ENCODE measurements at regions not wholly inside any gene's neighbourhood (a gene's known extent, or its start where the extent isn't known, plus 50 kb on each side); places are given as distances from the start of the nearest gene placed in this dataset.

- DNase-seq (ENCODE audit: low read depth, low spot score) = no peak
These were observed 164.3 kb upstream of the ATP1B1 start for GRCh38 chr1:168942165-168942564.

GRCh38 chr1:168945870-168946269 lies 160.6 kb upstream of the ATP1B1 start:
- dilution Hi-C loops (cut with MboI; ENCODE audit: extremely low pct_ligation_motif_present, low sequenced_read_pairs) = no loop called here
- TF ChIP-seq EZH2 (IDR thresholded peaks at IDR 0.05; ENCODE audit: low read length) (no peak), CTCF (optimal IDR thresholded peaks at IDR 0.05 in 1 of 3, IDR thresholded peaks at IDR 0.05 in 1 of 3, conservative IDR thresholded peaks at IDR 0.05 in 1 of 3; ENCODE audit: extremely low read depth in 1 of 3, insufficient read depth in 2 of 3, low read length in 3 of 3) (no peak)

More at GRCh38 chr1:168942165-168942564, 164.3 kb upstream of the ATP1B1 start:
- Histone ChIP-seq H4K20me1 (ENCODE audit: control insufficient read depth, extremely low read depth, insufficient read depth, low read length) (no peaks in the 10 kb centered on the region), H2AFZ (ENCODE audit: control insufficient read depth, low read length) (no peak overlapping the region), H3K4me3 (ENCODE audit: control insufficient read depth in 2 of 3, extremely low read depth in 1 of 3, insufficient read depth in 2 of 3, low read depth in 1 of 3, low read length in 3 of 3) (no peak overlapping the region), H3K79me2 (ENCODE audit: control insufficient read depth, insufficient read depth, low read length) (no peaks in the 10 kb centered on the region), H3K27me3 (ENCODE audit: control insufficient read depth, extremely low read depth, insufficient read depth, low read length) (no peaks in the 10 kb centered on the region), H3K9ac (ENCODE audit: control insufficient read depth, extremely low read depth, insufficient read depth, low read length) (no peak overlapping the region), H3K36me3 (ENCODE audit: control insufficient read depth in 2 of 2, extremely low read depth in 1 of 2, insufficient read depth in 2 of 2, low read length in 2 of 2) (no peaks in the 10 kb centered on the region), H3K9me1 (ENCODE audit: control insufficient read depth, extremely low read depth, insufficient read depth, low read length) (no peaks in the 10 kb centered on the region), H3K27ac (ENCODE audit: control insufficient read depth, insufficient read depth, low read length) (no peak overlapping the region), H3K4me1 (ENCODE audit: control insufficient read depth, extremely low read depth, insufficient read depth, low read length) (no peaks in the 10 kb centered on the region), H3K9me3 (ENCODE audit: control insufficient read depth, low read depth, low read length) (no peaks in the 10 kb centered on the region), H3K4me2 (ENCODE audit: control insufficient read depth, extremely low read depth, insufficient read depth, low read depth, low read length) (no peak overlapping the region)
- dilution Hi-C loops (cut with MboI; ENCODE audit: extremely low pct_ligation_motif_present, low sequenced_read_pairs) = no loop called here
- no peak for TF ChIP-seq EZH2 (IDR thresholded peaks at IDR 0.05; ENCODE audit: low read length)
- no peak for TF ChIP-seq CTCF (optimal IDR thresholded peaks at IDR 0.05 in 1 of 3, IDR thresholded peaks at IDR 0.05 in 1 of 3, conservative IDR thresholded peaks at IDR 0.05 in 1 of 3; ENCODE audit: extremely low read depth in 1 of 3, insufficient read depth in 2 of 3, low read length in 3 of 3)
- no peak for FAIRE-seq

More at GRCh38 chr1:168945870-168946269, 160.6 kb upstream of the ATP1B1 start:
- H3K9ac ChIP-seq (ENCODE audit: control insufficient read depth, extremely low read depth, insufficient read depth, low read length) = no peak overlapping the region
- no peak overlapping the region for H2AFZ ChIP-seq (ENCODE audit: control insufficient read depth, low read length)
- H3K4me2 ChIP-seq (ENCODE audit: control insufficient read depth, extremely low read depth, insufficient read depth, low read depth, low read length) = no peak overlapping the region
- no peaks in the 10 kb centered on the region for H3K4me1 ChIP-seq (ENCODE audit: control insufficient read depth, extremely low read depth, insufficient read depth, low read length)
- no peak overlapping the region for H3K27ac ChIP-seq (ENCODE audit: control insufficient read depth, insufficient read depth, low read length)
- no peaks in the 10 kb centered on the region for H3K27me3 ChIP-seq (ENCODE audit: control insufficient read depth, extremely low read depth, insufficient read depth, low read length)
- no peaks in the 10 kb centered on the region for H3K79me2 ChIP-seq (ENCODE audit: control insufficient read depth, insufficient read depth, low read length)
- H3K36me3 ChIP-seq (ENCODE audit: control insufficient read depth in 2 of 2, extremely low read depth in 1 of 2, insufficient read depth in 2 of 2, low read length in 2 of 2) = no peaks in the 10 kb centered on the region
- H3K9me1 ChIP-seq (ENCODE audit: control insufficient read depth, extremely low read depth, insufficient read depth, low read length) = no peaks in the 10 kb centered on the region
- DNase-seq (ENCODE audit: low read depth, low spot score) = no peak
- no peak for FAIRE-seq
- H3K4me3 ChIP-seq (ENCODE audit: control insufficient read depth in 2 of 3, extremely low read depth in 1 of 3, insufficient read depth in 2 of 3, low read depth in 1 of 3, low read length in 3 of 3) = no peak overlapping the region
- no peaks in the 10 kb centered on the region for H4K20me1 ChIP-seq (ENCODE audit: control insufficient read depth, extremely low read depth, insufficient read depth, low read length)
- no peaks in the 10 kb centered on the region for H3K9me3 ChIP-seq (ENCODE audit: control insufficient read depth, low read depth, low read length)

Measured in keratinocyte (primary cell).